ENCODE measurements at regions not wholly inside any gene's neighbourhood (a gene's known extent, or its start where the extent isn't known, plus 50 kb on each side); places are given as distances from the start of the nearest gene placed in this dataset.
"Not testable (repeated sequence)": the region's sequence is repeated elsewhere in the genome, so short reads cannot be mapped to it uniquely, and the experiment has no call there.

DNA sequence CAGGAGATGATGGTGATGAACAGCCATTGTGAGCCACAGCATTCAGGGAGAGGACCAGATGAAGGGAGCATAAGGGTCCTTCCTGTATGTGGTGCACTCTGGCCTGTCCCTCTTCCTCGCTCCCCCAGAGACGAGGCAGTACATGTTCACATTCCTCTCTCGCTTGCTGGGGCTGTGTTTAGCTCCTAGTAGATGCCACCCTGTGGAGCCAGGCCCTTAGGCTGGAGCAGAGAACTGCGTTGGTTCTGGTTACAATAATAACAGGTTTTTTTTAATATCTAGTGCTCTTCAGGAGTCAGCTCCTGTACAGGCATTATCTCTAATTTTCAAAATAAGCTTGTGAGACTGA, 171.1 kb upstream of the MYT1L start:
- no peak for DNase-seq

DNA sequence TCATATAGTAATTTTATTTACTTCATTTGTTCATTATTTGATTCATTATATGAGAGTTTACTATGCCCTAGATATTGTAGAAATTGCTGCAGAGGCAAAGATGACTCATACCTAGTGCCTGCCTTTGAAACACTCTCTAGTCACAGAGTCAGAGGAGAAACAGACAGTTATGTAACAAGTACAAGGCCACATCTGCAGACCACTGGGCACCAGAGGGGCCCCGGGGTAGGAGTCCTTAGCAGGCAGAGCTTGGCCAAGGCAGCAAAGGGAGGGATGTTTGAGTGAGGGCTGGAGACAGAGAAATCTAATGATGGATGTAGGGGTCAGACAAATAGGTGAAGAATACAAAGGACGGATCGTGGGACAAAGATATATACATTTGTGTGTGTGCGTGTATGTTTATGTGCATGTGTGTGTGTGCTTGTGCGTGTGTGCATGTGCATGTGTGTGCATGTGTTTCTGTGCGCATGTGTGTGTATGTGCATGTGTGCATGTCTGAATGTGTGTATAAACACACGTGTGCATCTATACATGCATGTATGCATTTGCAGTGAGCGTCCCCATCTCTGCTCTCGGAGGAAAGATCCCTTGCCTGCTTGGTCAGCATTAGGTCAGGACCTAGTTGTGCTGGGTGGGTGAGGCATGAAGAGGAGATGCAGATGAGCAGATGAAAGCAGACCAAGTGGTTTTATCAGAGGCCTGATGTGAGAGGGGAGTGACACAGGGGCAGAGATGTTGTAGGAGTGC, 170.6 kb upstream of the MYT1L start:
- no peak for DNase-seq

DNA sequence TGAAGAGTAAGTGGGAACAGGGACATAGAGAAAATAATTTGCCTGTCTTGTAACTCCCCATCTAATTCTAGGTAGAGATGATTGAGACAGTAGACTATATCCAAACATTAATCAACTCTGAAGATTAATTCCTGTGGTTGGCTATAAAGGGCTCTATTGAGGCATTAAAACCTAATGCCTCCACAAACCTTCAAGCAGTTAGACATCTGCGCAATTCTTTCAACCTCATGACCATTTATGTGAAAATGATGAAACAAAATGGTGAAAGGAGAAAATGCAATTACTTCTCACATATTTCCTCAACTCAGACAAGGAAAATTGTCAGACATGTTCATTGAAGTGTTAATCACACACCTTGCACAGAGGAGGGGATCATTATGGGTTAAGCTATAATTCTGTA, 164.5 kb upstream of the MYT1L start:
- DNase-seq = no peak

DNA sequence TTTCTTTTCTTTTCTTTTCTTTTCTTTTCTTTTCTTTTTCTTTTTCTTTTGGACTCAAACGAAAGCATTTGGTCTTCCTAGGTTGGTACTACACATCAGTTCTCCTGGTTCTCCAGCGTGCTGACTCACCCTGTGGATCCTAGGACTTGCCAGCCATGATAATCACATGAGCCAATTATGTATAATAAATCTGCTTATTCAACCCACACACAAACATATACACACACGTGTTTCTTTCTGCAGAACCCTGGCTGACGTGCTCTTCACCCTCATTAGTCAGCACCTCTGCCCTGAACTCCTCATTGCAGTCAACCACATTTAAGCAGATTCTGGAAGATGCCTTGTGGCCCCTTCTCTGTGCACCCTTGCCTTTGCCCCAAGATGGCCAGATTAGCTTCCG, 162.4 kb upstream of the MYT1L start:
- no peak for DNase-seq

DNA sequence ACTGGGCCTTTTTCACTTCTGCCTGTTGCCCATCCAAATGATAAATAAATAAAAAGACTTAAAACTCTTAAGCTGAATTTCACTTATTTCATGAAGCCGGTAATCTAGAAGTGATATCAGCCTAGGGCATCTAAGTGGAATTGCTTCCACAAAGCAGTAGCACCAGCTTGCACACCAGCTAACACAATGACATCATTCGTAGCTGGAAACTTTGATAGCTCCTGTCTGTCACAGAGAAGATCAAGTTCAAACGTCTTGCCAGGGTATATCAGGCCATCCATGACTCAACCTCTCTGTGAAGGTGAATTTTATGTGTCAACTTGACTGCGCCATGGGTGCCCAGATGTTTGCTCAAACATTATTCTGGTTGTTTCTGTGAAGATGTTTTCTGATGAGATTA, 161.7 kb upstream of the MYT1L start:
- DNase-seq = no peak

DNA sequence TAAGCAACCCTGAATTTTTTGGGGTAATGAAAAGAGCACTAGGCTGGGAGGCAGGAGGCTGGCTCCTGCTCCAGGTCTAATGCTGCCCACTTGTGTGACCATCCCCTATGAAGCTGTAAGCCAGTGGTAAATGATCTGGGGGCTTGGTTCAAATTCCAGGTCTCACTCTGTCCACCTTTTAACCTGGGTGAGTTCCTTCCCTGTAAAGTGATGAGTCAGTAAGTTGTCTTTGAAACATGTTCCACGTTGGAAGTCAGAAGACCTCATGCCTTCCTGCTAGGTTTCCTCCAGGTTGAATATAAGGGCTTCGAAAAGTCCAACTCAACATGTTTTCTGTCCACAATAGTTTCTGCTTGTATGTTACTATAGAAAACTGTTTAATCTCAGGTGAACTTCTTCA, 160.9 kb upstream of the MYT1L start:
- DNase-seq = no peak

DNA sequence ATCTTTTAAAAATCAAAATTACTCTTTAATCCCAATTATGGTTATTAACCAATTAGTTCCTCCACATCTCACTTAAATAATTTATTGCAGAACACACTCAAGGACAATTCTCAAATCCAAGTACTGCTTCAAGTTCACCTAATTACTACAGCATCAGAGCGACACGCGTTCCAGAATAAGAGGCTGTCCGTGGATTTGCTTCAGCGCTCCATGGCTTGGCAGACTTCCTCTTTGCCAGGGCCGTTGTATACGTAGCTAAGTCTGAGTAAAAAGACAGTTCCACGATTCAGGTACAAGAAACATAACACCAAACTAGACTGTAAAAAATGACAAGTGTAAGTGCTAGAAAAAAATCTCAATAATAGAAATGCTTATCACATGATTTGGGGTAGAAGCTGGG, 153.2 kb upstream of the MYT1L start:
- no peak for DNase-seq

DNA sequence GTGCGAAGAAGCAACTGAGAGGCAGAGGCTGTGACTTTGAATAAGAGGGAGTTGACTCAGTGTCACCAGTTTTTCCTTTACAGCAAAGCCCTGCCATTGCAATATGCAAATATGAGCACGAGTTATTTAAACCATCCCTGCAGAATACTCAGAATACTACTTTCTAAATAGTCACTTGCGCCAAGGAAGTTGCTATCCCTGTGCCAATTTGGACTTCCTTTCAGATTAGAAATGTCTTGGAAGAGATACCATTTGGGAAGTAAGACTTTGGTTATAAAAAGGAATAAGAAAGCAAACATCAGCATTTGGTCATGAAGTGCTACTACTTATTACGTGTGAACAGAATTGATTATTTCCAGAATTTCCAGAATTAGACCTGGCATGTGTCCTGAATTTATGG, 151.8 kb upstream of the MYT1L start:
- no peak for DNase-seq

DNA sequence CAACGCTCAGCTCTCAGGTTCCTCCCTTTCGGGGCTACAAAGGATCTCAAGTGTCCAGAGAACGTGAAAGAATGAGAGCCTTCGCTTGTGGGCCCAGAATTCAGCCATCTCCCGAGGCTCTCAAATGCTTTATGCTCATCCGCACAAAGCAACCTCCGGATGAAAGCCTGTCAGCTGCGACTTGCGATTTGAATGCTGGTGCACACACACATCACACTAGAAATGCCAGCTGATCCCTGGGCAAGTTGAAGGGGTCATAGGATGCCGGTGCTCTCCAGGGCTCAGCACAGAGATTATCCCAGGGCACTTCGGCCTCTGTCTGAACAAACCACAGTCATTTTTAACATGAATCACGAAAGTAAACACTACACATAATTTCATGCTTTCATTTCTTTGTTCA, 141.8 kb upstream of the MYT1L start:
- DNase-seq = no peak

DNA sequence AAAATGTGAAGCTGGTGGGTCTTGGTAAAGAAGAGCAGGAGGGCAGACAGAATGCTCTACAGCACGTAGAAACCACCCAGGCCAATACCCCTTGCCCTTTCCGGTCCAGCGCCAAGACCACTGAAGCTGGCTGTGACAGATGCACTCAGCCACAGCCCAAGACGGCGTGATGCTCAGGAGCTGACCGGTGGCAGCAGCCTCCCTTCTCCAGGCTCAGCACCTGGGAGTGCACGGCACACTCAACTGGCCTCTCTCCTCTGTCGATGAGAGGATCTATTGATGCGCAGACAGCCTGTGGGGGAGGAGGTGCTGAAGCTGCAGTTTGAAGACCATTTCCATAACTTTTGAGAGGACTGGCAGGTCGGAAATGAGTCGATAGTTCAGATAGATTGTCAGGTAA, 141.0 kb upstream of the MYT1L start:
- DNase-seq = no peak

DNA sequence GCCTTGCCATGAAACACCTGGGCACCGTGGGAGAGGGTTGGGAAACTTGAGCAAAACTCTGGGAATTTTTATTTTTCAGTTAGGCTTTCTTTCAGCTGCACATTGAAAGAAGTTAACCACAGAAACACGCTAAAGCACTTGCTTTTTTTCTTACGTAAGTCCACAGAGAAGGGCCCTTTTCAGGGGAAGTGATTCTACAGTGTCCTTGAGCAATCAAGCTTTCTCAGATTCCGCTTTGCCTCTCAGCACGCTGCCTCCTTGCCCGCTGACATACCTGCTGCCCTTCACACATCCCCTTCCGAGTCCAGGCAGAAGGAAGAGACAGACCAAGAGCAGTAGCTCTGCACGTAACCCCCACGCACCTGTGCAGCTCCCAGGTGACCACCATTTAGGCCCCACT, 135.5 kb upstream of the MYT1L start:
- no peak for DNase-seq

DNA sequence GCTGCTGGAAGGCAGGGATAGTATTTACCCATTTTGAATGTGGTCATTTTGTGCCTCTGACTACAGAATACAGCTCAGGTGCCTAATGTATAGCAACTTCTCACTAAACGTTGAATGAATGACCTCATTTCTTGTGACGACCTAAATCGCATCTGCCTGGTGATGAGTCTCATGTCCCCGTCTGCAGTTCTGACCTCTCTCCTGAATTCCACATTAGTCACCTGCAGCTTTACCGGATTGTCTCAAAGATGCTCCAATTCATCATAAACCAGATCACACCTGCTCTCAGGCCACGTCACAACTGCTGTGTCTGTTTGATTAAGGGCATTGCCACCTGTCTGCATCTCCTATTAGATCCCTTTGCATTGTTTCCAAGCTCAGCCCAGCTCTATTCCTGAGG, 133.6 kb upstream of the MYT1L start:
- no peak for DNase-seq

DNA sequence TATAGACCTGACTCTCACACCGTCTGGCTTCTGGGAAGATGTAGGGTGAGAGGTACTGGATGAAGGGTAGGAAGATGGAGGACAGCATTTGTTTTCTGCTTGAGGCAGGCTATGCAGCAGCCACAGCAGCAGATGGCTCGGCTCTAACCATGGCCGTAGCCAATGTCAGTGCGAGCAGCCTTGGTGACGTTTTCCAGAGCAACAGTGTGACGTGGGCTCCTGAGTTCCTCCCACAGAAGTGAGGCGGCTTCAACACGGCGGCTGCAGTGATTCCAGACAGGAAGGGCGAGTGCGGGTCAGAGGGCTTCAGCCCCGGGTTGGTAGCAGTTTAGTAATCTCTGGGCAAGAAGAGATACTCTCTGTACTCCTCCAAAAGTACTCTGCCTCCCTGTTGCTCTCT, 133.0 kb upstream of the MYT1L start:
- no peak for DNase-seq

DNA sequence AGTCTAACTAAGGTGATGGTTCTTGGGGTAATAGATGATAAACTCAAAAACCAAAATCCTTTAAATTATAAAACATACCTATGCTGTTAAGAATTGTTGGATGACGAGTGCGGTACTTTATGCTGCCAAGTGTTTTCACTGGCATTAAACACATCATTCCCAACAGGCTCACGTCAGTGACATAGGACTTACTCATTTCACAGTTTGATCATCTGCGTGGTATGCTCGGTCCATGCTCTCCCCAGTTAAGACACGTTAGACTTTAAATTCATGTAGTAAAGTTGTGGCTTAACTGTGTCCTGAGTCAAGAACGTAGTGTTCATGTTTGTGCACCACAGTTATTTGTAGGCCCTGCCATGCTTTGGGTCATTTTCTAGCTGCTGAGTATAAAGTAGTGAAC, 125.6 kb upstream of the MYT1L start:
- peak; percentile 68 for DNase-seq

DNA sequence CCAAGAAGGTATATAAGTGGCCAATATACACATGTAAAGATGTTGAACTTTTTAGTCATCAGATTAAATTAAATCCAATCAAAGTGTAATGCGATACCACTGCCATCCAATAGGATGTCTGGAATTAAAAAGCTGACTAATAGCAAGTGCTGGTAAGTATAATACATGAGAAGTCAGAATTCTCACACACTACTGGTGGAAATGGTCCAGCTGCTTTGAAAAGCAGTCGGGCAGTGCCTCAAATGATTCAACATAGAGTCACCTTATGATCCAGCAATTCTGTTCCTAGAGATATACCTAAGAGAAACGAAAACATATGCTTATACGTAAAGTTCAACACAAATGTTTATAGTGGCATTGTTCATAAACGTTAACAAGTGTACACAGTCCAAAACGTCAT, 124.1 kb upstream of the MYT1L start:
- peak; percentile 21 for DNase-seq

DNA sequence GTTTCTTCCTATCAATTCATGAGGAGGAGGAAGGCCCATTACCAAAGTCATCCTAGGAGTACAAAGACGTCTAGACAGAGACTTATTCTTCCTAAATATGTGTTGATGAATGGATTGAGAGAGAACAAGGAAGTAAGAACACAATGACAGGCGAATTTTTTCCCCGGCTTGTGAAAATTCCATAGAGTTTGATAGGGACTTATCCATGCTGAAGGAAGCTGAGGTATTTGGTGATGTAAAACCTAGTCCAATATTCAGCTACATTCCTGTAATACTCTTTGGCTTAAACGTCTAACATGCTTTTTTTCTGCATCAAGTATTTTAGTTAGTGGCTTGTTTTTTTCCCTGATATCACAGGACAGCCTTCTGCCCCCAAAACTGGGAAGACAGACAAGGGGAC, 121.9 kb upstream of the MYT1L start:
- DNase-seq = peak; percentile 50

DNA sequence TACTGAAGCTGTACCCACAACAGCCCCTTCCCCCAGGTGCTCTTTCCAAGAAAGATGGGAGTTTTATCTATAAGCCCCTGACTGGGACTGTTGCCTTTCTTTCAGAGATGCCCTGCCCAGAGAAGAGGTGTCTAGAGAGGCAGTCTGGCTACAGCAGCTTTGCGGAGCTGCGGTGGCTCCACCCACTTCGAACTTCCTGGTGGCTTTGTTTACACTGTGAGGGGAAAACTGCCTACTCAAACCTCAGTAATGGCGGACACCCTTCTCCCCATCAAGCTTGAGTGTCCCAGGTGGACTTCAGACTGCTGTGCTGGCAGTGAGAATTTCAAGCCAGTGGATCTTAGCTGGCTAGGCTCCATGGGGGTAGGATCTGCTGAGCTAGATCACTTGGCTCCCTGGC, 120.2 kb upstream of the MYT1L start:
- not testable (repeated sequence) for DNase-seq

DNA sequence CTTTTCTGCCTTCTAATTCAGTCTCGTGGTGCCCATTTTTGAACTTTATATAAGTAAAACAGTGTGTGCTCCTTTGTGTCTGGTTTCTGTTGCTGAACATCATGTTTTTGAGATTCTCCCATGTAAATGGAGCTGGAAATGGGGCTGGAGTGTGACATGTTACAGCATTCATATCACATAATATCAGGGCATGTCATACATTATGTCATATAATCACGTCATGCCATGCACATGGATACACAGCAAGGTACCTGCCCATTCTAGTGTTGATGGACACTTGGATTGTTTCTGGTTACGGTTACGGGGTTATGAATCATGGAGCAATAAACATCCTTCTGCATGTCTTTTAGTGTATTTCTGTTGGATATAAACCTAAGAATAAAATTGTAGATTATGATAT, 117.1 kb upstream of the MYT1L start:
- no peak for DNase-seq

DNA sequence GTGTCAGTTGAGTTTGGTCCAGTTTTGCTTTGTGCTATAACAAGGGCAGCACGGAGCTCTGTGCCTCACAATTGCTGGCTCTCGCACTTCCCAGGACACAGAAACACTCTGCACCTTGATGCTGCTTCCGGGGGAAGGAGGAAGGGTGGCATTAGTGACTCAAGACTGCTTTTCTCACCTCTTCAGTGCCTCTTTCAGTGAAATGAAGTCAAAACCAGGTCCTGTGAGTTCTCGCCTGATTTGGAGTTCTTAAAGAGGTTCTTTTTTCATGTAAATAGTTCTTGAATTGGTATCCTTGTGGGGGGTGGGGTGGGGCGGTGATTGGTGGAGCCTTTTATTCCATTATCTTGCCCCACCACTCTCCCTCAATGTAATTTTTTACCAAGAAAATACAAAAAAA, 91.5 kb upstream of the MYT1L start:
- DNase-seq = no peak

DNA sequence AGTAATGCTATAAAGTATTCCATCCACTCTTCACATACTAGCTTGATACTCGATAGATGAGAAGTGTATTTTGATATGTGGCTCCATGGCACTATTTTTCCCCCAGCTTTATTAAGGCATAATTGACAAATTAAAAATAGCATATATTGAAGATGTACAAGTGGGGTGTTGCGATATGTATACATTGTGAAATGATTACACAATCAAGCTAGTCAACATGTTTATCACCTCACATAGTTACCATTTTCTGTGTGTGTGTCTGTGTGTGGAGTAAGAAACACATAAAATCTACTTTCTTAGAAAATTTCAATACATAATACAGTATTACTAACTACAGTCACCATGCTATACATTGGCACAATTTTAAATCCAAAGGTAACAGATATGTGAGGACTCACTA, 82.5 kb upstream of the MYT1L start:
- DNase-seq = no peak

DNA sequence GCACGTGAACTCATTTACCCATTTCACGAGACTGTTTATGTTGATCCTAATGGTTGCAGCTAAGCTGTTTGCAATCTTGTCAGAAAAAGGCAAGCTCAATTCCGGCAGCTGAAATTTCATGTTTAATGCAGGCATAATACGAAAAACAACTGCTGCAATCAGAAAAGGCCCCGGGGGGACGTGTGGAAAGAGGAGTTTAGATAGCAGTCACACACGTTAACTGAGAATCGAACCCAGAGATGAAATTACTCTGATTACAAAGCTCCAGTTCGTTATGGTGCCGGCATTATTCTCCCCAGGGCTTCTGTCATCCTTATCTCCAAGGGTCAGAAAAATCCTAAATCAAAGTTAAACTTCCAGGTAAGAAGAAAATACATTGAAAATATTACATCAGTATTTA, 79.9 kb upstream of the MYT1L start:
- no peak for DNase-seq

DNA sequence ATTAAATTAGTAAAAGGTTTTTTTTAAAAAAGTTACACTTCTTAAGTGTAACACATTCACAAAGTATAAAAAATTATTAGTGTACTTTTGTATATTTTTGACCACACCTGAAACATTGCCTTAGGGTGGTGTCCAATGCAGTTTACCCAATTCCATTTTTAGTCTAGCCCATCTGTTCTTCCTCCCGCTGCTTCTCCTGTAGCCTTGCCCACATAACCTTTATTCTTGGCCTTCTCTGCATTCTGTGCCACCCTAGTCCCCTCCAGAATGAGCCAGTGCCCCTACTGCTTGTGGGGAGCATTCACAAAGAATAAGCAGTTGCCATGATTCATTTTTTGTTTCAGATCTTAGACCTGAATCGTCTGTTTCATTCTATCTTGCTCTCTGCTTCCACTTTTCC, 78.4 kb upstream of the MYT1L start:
- no peak for DNase-seq

DNA sequence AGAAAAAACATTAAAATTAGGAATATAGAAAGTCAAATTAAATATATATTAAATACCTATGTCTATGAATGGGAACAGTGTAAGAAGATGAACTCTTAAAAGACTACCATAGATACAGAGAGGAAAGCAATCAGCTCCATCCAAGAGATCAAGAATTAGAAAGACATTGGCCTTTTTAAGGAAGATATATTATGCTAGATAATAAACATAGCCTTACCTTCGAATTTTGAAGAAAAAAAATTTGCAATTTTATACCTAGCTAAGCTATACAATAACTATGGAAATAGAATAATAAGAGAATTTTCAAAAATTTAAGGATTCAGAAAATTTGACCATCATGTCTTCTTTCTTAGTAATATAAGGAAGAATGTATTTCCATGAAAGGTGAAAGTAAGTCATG, 74.7 kb upstream of the MYT1L start:
- no peak for DNase-seq

DNA sequence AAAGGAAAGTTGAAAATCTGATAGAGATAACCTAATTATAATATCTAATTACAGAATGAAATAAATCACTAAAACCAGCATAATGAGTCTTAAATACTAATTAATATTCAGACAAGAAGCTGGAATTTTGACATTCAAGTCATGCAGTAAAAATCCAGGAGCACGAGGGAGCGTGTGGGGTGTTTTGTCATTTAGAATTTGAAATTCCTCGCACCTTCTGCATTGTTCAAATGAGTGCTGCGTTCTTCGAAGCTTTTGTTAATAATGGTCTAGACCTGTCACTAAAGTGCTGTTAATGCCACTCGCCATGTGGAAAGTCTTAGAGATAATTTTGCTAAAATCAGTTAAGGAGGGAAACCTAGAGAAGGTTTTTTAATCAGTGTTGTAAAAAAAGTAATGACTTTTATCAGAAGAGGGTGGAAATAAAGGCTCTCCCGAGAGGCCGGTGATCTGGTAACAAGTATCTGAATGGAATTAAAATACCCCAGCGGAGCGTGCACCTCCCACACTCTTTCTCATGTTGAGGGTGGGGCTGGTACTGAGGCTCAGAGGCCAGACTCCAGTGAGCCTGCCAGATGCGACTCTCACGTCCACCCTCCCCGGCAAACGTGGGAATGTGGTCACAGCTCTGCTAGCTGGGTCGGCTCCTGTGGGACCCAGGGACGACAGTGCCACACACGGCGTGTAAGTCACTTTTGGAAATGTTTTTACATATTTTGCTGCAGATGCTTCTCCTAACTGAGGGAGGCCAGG, 69.4 kb upstream of the MYT1L start:
- no peak for DNase-seq

DNA sequence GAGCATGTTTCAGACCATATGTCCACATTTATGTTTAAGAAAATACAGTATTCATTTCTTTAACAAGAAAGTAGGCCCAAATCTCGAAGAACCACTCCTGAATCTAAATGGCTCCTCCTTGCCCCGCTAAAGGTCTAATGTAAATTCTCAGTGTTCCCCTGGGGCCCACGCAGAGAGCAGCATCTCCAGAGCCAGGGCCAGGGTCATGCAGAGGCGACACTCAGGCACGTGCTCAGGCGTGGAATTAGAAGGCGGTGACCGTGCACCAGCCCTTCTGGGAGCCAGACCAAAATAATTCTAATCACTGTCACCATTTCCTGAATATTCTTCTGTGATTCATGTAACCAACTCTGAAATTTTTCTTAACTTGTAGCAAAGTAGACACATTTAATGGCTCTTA, 68.3 kb upstream of the MYT1L start:
- no peak for DNase-seq

Measured in fibroblast of upper back skin (primary cell).